ENCODE measurements at regions not wholly inside any gene's neighbourhood (a gene's known extent, or its start where the extent isn't known, plus 50 kb on each side); places are given as distances from the start of the nearest gene placed in this dataset.

DNA sequence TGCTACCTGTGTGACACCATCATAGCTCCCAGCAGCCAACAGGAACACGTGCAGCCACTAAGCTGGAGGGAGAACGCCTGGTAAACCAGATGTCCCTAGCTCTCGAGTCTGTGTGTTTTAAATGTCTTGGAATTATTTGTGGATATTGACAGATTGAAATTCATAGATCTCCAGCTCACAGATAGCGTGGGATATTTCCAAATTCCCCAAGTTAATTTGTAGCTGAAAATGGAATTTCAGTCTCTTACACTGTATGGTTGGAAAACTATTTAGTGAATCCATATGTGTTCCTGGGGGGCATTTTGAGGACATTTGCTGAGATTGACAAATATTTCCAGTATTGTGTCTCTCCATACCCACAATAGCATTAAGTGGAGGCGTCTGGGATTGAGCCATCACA is 618.6 kb upstream of the TMEM132C start:
- no peak for FAIRE-seq
- BruUV-seq (replicated peaks): no TSS peak

More for the DNA sequence above, 618.6 kb upstream of the TMEM132C start:
- H3K27me3 ChIP-seq (ENCODE audit: control insufficient read depth in 2 of 2, insufficient read depth in 2 of 2, low read length in 2 of 2): no peaks in the 10 kb centered on the region
- H2AFZ ChIP-seq (ENCODE audit: low read depth, low read length): no peak overlapping the region
- H4K20me1 ChIP-seq (replicated peaks; ENCODE audit: control insufficient read depth, extremely low read depth, insufficient read depth, low read length): no peaks in the 10 kb centered on the region
- H3K9me1 ChIP-seq (replicated peaks; ENCODE audit: control insufficient read depth, extremely low read depth, insufficient read depth, low read length): no peaks in the 10 kb centered on the region
- H3K4me3 ChIP-seq (replicated peaks in 1 of 3; ENCODE audit: insufficient read depth in 1 of 3, low read depth in 1 of 3, low read length in 3 of 3): no peak overlapping the region
- no peak for DNase-seq (ENCODE audit: low read depth, low spot score)
- intact Hi-C loops (cut with micrococcal nuclease) (no loop called here), dilution Hi-C loops (cut with MboI; ENCODE audit: extremely low pct_ligation_motif_present, low sequenced_read_pairs) (no loop called here)
- no peaks in the 10 kb centered on the region for H3K9me3 ChIP-seq (replicated peaks; ENCODE audit: control insufficient read depth, insufficient read depth, low read length)
- POLR2A ChIA-PET: no interaction called here
- H3K4me2 ChIP-seq (ENCODE audit: insufficient read depth, low read length): no peak overlapping the region
- CTCF ChIA-PET: no interaction called here
- TF ChIP-seq POLR2A (IDR thresholded peaks at IDR 0.05; ENCODE audit: low read depth, low read length) (no peak), MAX (IDR thresholded peaks at IDR 0.05; ENCODE audit: insufficient read depth, insufficient read length) (no peak), MYC (IDR thresholded peaks at IDR 0.05; ENCODE audit: low read depth, low read length) (no peak), EZH2 (IDR thresholded peaks at IDR 0.05; ENCODE audit: borderline replicate concordance, low read depth, low read length, severe bottlenecking) (no peak), CTCF (IDR thresholded peaks at IDR 0.05; ENCODE audit: extremely low read depth in 1 of 2, insufficient read depth in 1 of 2, low read depth in 1 of 2, low read length in 2 of 2) (no peak), FOS (IDR thresholded peaks at IDR 0.05; ENCODE audit: borderline replicate concordance, insufficient read depth, low read length) (no peak), GATA2 (IDR thresholded peaks at IDR 0.05; ENCODE audit: insufficient read depth, insufficient read length, low read depth, low read length) (no peak), JUN (IDR thresholded peaks at IDR 0.05; ENCODE audit: borderline replicate concordance, insufficient read depth, insufficient read length, low read depth) (no peak), POLR2AphosphoS5 (IDR thresholded peaks at IDR 0.05; ENCODE audit: insufficient read depth, low read depth, low read length) (no peak)
- H3K9ac ChIP-seq (replicated peaks; ENCODE audit: extremely low read depth, insufficient read depth, low read length): no peak overlapping the region
- H3K4me1 ChIP-seq (ENCODE audit: control insufficient read depth, extremely low read depth, insufficient read depth, low read length): no peaks in the 10 kb centered on the region
- H3K79me2 ChIP-seq (ENCODE audit: control insufficient read depth, insufficient read depth, low read length): no peaks in the 10 kb centered on the region
- H3K27ac ChIP-seq (ENCODE audit: insufficient read depth, low read depth, low read length): no peak overlapping the region
- H3K36me3 ChIP-seq (ENCODE audit: control insufficient read depth in 2 of 2, extremely low read depth in 1 of 2, insufficient read depth in 2 of 2, low read length in 2 of 2): no peaks in the 10 kb centered on the region

Measured in endothelial cell of umbilical vein (primary cell).